ENCODE measurements at regions not wholly inside any gene's neighbourhood (a gene's known extent, or its start where the extent isn't known, plus 50 kb on each side); places are given as distances from the start of the nearest gene placed in this dataset.
A peak's percentile ranks its signal among the peaks of the same experiment; 100 is the strongest.

- DNase-seq, result no peak
Observed at GRCh38 chr6:104614394-104614793, 245.3 kb downstream of the HACE1 start.

GRCh38 chr6:104613416-104614001 lies 246.2 kb downstream of the HACE1 start:
- DNase-seq, result no peak

GRCh38 chr6:104612541-104612940 lies 247.2 kb downstream of the HACE1 start:
- no peak for DNase-seq

- no peak for DNase-seq
Observed at GRCh38 chr6:104608101-104608500, 251.6 kb downstream of the HACE1 start.

- DNase-seq, result no peak
Observed at GRCh38 chr6:104607501-104607900, 252.2 kb downstream of the HACE1 start.

- DNase-seq, result no peak
Observed at GRCh38 chr6:104606361-104606760, 253.4 kb downstream of the HACE1 start.

- no peak for DNase-seq
Observed at GRCh38 chr6:104604685-104605084, 255.0 kb downstream of the HACE1 start.

- DNase-seq, result peak; percentile 41
Observed at GRCh38 chr6:104603108-104603745, 256.5 kb downstream of the HACE1 start.

- DNase-seq, result no peak
Observed at GRCh38 chr6:104601721-104602120, 258.0 kb downstream of the HACE1 start.

- DNase-seq, result peak; percentile 31
Observed at GRCh38 chr6:104601131-104601651, 258.5 kb downstream of the HACE1 start.

GRCh38 chr6:104600639-104600931 lies 259.1 kb downstream of the HACE1 start:
- no peak for DNase-seq

GRCh38 chr6:104599821-104600638 lies 259.7 kb downstream of the HACE1 start:
- DNase-seq, result no peak

- DNase-seq, result no peak
Observed at GRCh38 chr6:104597541-104598050, 262.1 kb downstream of the HACE1 start.

GRCh38 chr6:104596091-104596490 lies 263.6 kb downstream of the HACE1 start:
- no peak for DNase-seq

GRCh38 chr6:104595311-104595820 lies 264.4 kb downstream of the HACE1 start:
- no peak for DNase-seq

- no peak for DNase-seq
Observed at GRCh38 chr6:104591573-104592334, 268.0 kb downstream of the HACE1 start.

GRCh38 chr6:104589940-104590339 lies 269.8 kb downstream of the HACE1 start:
- no peak for DNase-seq

GRCh38 chr6:104585646-104586045 lies 274.1 kb downstream of the HACE1 start:
- DNase-seq, result no peak

- no peak for DNase-seq
Observed at GRCh38 chr6:104580452-104580851, 279.3 kb downstream of the HACE1 start.

GRCh38 chr6:104579310-104579863 lies 280.3 kb downstream of the HACE1 start:
- no peak for DNase-seq

- DNase-seq, result no peak
Observed at GRCh38 chr6:104575536-104575935, 284.2 kb downstream of the HACE1 start.

- DNase-seq, result no peak
Observed at GRCh38 chr6:104574135-104574750, 285.5 kb downstream of the HACE1 start.
